H9 (cell line): ENCODE measurements at regions not wholly inside any gene's neighbourhood (a gene's known extent, or its start where the extent isn't known, plus 50 kb on each side); places are given as distances from the start of the nearest gene placed in this dataset.

ENCODE experiments used
- DNase-seq: peaks from one replicate; pipeline ENCODE4 v3.0.0-alpha.2; 2017
- H2AFZ ChIP-seq: one replicate; pipeline ENCODE4 v1.6.1; 2013; ENCODE audit warnings: mild to moderate bottlenecking, low read length, control low read depth, moderate library complexity
- H2AK5ac ChIP-seq: 2 replicates; pipeline ENCODE4 v1.6.1; 2013; ENCODE audit warnings: low read length, control low read depth, mixed read lengths; ENCODE audit not compliant: insufficient read length
- H2BK120ac ChIP-seq: one replicate; pipeline ENCODE4 v1.6.1; 2013; ENCODE audit warnings: low read depth, mild to moderate bottlenecking, low read length, control low read depth, inconsistent platforms; ENCODE audit not compliant: poor library complexity, severe bottlenecking
- H2BK12ac ChIP-seq: 2 replicates; pipeline ENCODE4 v1.6.1; 2013; ENCODE audit warnings: low read length, control low read depth, mixed read lengths, low read depth; ENCODE audit not compliant: insufficient read length
- H2BK15ac ChIP-seq: 2 replicates; pipeline ENCODE4 v1.6.1; 2013; ENCODE audit warnings: low read depth, low read length, control low read depth
- H2BK20ac ChIP-seq: one replicate; pipeline ENCODE4 v1.6.1; 2013; ENCODE audit warnings: low read depth, mild to moderate bottlenecking, low read length, control low read depth, inconsistent platforms; ENCODE audit not compliant: poor library complexity, severe bottlenecking
- H2BK5ac ChIP-seq: 2 replicates; pipeline ENCODE4 v1.6.1; 2013; ENCODE audit warnings: low read length, control low read depth, mixed read lengths; ENCODE audit not compliant: insufficient read length
- H3K14ac ChIP-seq: 2 replicates; pipeline ENCODE4 v1.6.1; 2013; ENCODE audit warnings: low read length, control low read depth; ENCODE audit not compliant: insufficient read depth
- H3K18ac ChIP-seq: 2 replicates; pipeline ENCODE4 v1.6.1; 2013; ENCODE audit warnings: low read depth, mild to moderate bottlenecking, mixed read lengths, low read length, control low read depth; ENCODE audit not compliant: insufficient read length
- H3K23ac ChIP-seq: 2 replicates; pipeline ENCODE4 v1.6.1; 2013; ENCODE audit warnings: low read length, control low read depth, mixed read lengths, low read depth; ENCODE audit not compliant: insufficient read length
- H3K23me2 ChIP-seq: 2 replicates; pipeline ENCODE4 v1.6.1; 2013; ENCODE audit warnings: low read depth, mild to moderate bottlenecking, mixed read lengths, low read length, control low read depth; ENCODE audit not compliant: insufficient read length, poor library complexity, severe bottlenecking
- H3K27ac ChIP-seq: 2 replicates; pipeline ENCODE4 v1.5.1; 2013; ENCODE audit warnings: low read length, control low read depth, mixed read lengths, low read depth; ENCODE audit not compliant: insufficient read length
- H3K27me3 ChIP-seq: 2 replicates; pipeline ENCODE4 v1.6.1; 2013; ENCODE audit warnings: low read length, control low read depth, inconsistent platforms; ENCODE audit not compliant: insufficient read depth
- H3K4ac ChIP-seq: 2 replicates; pipeline ENCODE4 v1.6.1; 2013; ENCODE audit warnings: low read depth, mild to moderate bottlenecking, control low read depth, inconsistent platforms, low read length, moderate library complexity
- H3K4me1 ChIP-seq: 2 replicates; pipeline ENCODE4 v1.6.1; 2013; ENCODE audit warnings: low read length, control low read depth, inconsistent platforms; ENCODE audit not compliant: insufficient read depth
- H3K4me2 ChIP-seq: 2 replicates; pipeline ENCODE4 v1.6.1; 2013; ENCODE audit warnings: low read length, control low read depth, mixed read lengths; ENCODE audit not compliant: insufficient read length, insufficient read depth
- H3K56ac ChIP-seq: 2 replicates; pipeline ENCODE4 v1.6.1; 2013; ENCODE audit warnings: low read depth, mild to moderate bottlenecking, mixed read lengths, low read length, control low read depth; ENCODE audit not compliant: insufficient read length
- H3K79me1 ChIP-seq: 2 replicates; pipeline ENCODE4 v1.6.1; 2013; ENCODE audit warnings: low read depth, mild to moderate bottlenecking, moderate library complexity, low read length, control low read depth, inconsistent platforms; ENCODE audit not compliant: insufficient read depth, poor library complexity, severe bottlenecking
- H3K79me2 ChIP-seq: 2 replicates; pipeline ENCODE4 v1.6.1; 2013; ENCODE audit warnings: low read length, control low read depth, inconsistent platforms; ENCODE audit not compliant: insufficient read depth
- H3K9ac ChIP-seq: 2 replicates; pipeline ENCODE4 v1.6.1; 2013; ENCODE audit warnings: low read length, control low read depth, mixed read lengths; ENCODE audit not compliant: insufficient read length; ENCODE audit errors: extremely low read depth
- H3K9me3 ChIP-seq: one replicate; pipeline ENCODE4 v1.6.1; 2013; ENCODE audit warnings: low read depth, low read length, inconsistent platforms; ENCODE audit not compliant: control insufficient read depth
- H3T11ph ChIP-seq: one replicate; pipeline ENCODE4 v1.6.1; 2013; ENCODE audit warnings: mild to moderate bottlenecking, low read length, control low read depth, inconsistent platforms
- H4K20me1 ChIP-seq: one replicate; pipeline ENCODE4 v1.6.1; 2013; ENCODE audit not compliant: control insufficient read depth, insufficient read length, insufficient read depth
- H4K5ac ChIP-seq: 2 replicates; pipeline ENCODE4 v1.6.1; 2013; ENCODE audit warnings: low read depth, mild to moderate bottlenecking, mixed read lengths, low read length, control low read depth; ENCODE audit not compliant: insufficient read length
- H4K8ac ChIP-seq: replicated peaks from 2 replicates; pipeline ENCODE4 v1.6.1; 2013; ENCODE audit warnings: low read length, control low read depth, mixed read lengths, low read depth; ENCODE audit not compliant: insufficient read length
- H4K91ac ChIP-seq: 2 replicates; pipeline ENCODE4 v1.6.1; 2013; ENCODE audit warnings: low read depth, mild to moderate bottlenecking, moderate library complexity, mixed read lengths, low read length, control low read depth; ENCODE audit not compliant: insufficient read length
- H3K27ac Mint-ChIP-seq, 3 experiments: 2 replicates in 2 of 3; 3 replicates in 1 of 3; pipeline ENCODE4 v1.8.0; 2020 to 2021; ENCODE audit warnings: mixed read lengths in 3 of 3, mild to moderate bottlenecking in 1 of 3, moderate library complexity in 1 of 3
- H3K27me3 Mint-ChIP-seq: 2 replicates; pipeline ENCODE4 v1.8.0; 2021; ENCODE audit warnings: low read depth, mild to moderate bottlenecking, moderate library complexity, mixed read lengths
- H3K36me3 Mint-ChIP-seq, 3 experiments: 2 replicates in 2 of 3; 3 replicates in 1 of 3; pipeline ENCODE4 v1.8.0; 2020 to 2021; ENCODE audit warnings: low read depth in 3 of 3, mixed read lengths in 3 of 3; ENCODE audit not compliant: insufficient read depth in 1 of 3
- H3K4me1 Mint-ChIP-seq, 2 experiments: 2 replicates each; pipeline ENCODE4 v1.8.0; 2020; ENCODE audit warnings: mixed read lengths in 2 of 2
- H3K4me3 Mint-ChIP-seq, 2 experiments: 2 replicates in 1 of 2; 3 replicates in 1 of 2; pipeline ENCODE4 v1.8.0; 2020 to 2021; ENCODE audit warnings: mild to moderate bottlenecking in 2 of 2, mixed read lengths in 2 of 2, moderate library complexity in 1 of 2
- H3K9me3 Mint-ChIP-seq, 2 experiments: 2 replicates in 1 of 2; 3 replicates in 1 of 2; pipeline ENCODE4 v1.8.0; 2020; ENCODE audit warnings: mild to moderate bottlenecking in 2 of 2, mixed read lengths in 2 of 2, moderate library complexity in 1 of 2
- WGBS: extraction: QIAGEN DNeasy Blood & Tissue Kit; methylation state at CpG from one replicate; pipeline ENCODE4 v1.1.7; 2013; ENCODE audit warnings: missing lambda C conversion rate, low lambda C conversion rate, mixed read lengths; ENCODE audit not compliant: insufficient read length; ENCODE audit errors: extremely low coverage; 5-methylcytosine and 5-hydroxymethylcytosine counted together
- TF ChIP-seq, protein P1 (sequence below): fragments of 200-600 bp; sonication (generic); conservative IDR thresholded peaks from 3 replicates; pipeline ENCODE4 v1.8.0; 2021; ENCODE audit warnings: antibody characterized with exemption, mild to moderate bottlenecking

DNA sequence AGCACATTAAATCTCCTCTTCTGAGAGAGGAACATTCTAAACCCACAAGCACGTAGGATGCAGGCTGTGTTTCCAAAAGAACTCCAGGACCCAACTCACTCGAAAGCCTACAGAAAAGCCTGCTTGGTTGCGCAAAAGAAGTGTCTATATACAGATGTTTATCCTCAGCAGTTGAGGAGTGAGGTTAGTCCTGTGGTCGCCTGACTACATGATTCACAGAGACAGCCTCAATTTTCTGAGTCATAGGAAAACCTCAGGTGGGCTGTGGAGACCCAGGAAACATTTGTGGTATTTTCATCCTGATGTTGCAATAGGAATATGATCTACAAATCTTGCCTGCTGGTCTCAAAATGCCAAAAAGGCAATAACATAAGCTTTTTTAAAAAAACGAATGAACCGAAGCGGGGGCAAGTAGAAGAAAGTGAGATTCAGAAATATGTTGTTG lies 183.8 kb upstream of the THRB start:
- H2BK5ac ChIP-seq: no peak overlapping the region
- no peak overlapping the region for H2AK5ac ChIP-seq
- DNase-seq: no peak
- no peak overlapping the region for H4K8ac ChIP-seq
- no peaks in the 10 kb centered on the region for H3K79me1 ChIP-seq
- Mint-ChIP-seq H3K27ac (no peak overlapping the region), H3K4me1 (peaks cover 2 to 4% of the 10 kb centered on the region in 2 experiments), H3K36me3 (no peaks in the 10 kb centered on the region), H3K27me3 (no peaks in the 10 kb centered on the region), H3K4me3 (no peak overlapping the region), H3K9me3 (no peaks in the 10 kb centered on the region; a peak in 1 of 5 replicates)
- TF ChIP-seq, protein P1, sequence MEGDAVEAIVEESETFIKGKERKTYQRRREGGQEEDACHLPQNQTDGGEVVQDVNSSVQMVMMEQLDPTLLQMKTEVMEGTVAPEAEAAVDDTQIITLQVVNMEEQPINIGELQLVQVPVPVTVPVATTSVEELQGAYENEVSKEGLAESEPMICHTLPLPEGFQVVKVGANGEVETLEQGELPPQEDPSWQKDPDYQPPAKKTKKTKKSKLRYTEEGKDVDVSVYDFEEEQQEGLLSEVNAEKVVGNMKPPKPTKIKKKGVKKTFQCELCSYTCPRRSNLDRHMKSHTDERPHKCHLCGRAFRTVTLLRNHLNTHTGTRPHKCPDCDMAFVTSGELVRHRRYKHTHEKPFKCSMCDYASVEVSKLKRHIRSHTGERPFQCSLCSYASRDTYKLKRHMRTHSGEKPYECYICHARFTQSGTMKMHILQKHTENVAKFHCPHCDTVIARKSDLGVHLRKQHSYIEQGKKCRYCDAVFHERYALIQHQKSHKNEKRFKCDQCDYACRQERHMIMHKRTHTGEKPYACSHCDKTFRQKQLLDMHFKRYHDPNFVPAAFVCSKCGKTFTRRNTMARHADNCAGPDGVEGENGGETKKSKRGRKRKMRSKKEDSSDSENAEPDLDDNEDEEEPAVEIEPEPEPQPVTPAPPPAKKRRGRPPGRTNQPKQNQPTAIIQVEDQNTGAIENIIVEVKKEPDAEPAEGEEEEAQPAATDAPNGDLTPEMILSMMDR: no peak
- no CpG with 5 or more reads among the region's 7 CpGs for WGBS
- no peaks in the 10 kb centered on the region for H3K4me1 ChIP-seq
- peak overlapping the region; percentile 19 for H3T11ph ChIP-seq
- H4K91ac ChIP-seq: no peak overlapping the region
- H4K5ac ChIP-seq: no peak overlapping the region
- H3K9ac ChIP-seq: no peak overlapping the region
- H3K18ac ChIP-seq: no peak overlapping the region
- no peak overlapping the region for H3K56ac ChIP-seq
- H3K4ac ChIP-seq: no peak overlapping the region
- no peaks in the 10 kb centered on the region for H3K79me2 ChIP-seq
- H4K20me1 ChIP-seq: no peaks in the 10 kb centered on the region
- H3K23ac ChIP-seq: no peak overlapping the region
- no peak overlapping the region for H2BK15ac ChIP-seq
- H2BK20ac ChIP-seq: no peak overlapping the region
- H2BK12ac ChIP-seq: no peak overlapping the region
- no peak overlapping the region for H3K27ac ChIP-seq
- H3K9me3 ChIP-seq: no peaks in the 10 kb centered on the region
- H2AFZ ChIP-seq: no peak overlapping the region
- H3K27me3 ChIP-seq: no peaks in the 10 kb centered on the region
- H3K23me2 ChIP-seq: no peaks in the 10 kb centered on the region
- no peak overlapping the region for H3K14ac ChIP-seq
- no peak overlapping the region for H3K4me2 ChIP-seq
- no peak overlapping the region for H2BK120ac ChIP-seq
